NCI-H748 treated with DMSO at 0.1 percent for 48 hours (cell line): ENCODE measurements at regions not wholly inside any gene's neighbourhood (a gene's known extent, or its start where the extent isn't known, plus 50 kb on each side); places are given as distances from the start of the nearest gene placed in this dataset.

Source experiments
- DNase-seq: peaks from one replicate; lab custom pipeline; 2025; lab: John Stamatoyannopoulos, UW

DNA sequence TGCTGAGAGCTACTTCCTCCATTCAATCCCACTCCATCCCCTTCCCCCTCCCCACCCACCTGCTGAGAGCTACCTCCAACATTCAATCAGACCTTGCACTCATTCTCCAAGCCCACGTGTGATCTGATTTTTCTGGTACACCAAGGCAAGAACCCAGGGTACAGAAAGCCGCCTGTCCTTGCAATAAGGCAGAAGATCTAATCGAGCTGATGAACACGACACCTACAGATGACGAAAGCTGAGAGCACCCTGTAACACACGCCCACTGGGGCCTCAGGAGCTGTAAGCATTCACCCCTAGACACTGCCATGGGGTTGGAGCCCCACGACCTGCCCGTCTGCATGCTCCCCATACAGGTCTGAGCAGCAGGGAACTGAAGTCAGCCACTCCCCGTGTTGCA lies 58.3 kb downstream of the TRIML1 start:
- DNase-seq, result no peak

DNA sequence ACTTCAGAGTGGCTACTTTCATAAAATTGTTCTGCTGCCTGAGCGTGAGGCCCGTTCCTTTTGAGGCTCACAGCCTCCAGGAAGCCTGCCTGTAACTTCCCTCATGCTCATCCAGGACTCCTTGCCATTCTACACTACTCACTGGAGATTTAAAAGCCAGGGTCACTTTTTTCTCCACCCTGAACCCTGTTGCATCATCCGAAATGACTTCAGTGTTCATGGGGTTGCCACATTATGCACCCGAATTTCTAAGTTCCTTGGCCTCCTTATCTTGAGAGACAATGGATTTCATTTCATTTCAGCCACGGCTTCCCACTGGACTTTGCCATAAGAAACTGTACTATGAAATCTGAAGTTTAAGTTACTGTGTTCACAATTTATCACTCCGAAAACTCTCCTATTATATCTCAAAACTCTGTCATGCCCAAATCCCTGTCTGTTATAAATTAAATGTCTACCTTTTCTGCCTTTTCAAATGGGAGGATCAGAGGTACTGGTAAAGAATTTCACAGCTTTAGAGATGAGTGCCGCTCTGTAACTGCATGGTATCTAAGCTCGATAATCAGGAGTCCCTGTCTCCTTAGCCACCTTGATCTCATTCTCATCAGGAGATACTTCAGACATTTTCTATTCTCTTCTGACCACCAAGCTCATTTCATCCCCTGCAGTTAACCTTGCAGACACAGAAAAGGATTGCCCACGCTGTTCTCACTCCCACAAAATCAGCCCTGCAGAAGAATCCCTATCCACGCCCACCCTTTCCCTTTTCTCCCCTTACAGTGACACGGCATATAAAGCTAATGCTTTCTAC lies 59.9 kb downstream of the TRIML1 start:
- no peak for DNase-seq

DNA sequence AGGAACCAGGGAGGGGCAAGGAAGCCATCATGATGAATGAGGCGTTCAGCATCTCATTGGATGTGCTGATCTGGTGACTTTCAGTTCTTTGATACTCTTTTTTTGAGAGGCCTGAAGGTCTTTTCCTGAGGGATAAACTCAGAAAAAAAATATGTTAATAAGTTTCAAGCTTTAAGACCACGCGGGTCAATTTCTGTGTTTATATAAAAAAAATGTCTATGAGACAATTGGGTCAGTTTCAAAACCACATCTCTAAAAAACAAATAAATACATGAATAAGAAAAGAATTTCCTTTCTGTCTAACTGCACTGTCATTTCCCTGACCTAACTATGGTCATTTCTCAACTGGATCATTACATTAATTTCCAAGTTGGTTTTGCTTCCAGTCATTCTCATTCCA lies 62.6 kb downstream of the TRIML1 start:
- no peak for DNase-seq

DNA sequence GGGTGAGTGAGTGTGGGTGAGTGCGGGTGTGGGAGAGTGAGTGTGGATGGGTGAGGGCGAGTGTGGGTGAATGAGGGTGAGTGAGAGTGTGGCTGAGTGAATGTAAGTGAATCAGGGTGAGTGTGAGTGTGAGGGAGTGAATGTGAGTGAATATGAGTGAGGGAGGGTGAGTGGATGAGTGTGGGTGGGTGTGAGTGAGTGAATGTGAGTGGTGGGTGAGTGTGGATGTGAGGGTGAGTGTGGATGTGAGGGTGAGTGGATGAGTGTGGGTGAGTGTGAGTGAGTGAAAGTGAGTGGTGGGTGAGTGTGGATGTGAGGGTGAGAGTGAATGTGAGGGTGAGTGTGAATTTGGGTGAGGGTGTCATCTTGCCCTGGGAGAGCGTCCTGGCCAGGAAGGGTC lies 67.5 kb downstream of the TRIML1 start:
- DNase-seq, result no peak

DNA sequence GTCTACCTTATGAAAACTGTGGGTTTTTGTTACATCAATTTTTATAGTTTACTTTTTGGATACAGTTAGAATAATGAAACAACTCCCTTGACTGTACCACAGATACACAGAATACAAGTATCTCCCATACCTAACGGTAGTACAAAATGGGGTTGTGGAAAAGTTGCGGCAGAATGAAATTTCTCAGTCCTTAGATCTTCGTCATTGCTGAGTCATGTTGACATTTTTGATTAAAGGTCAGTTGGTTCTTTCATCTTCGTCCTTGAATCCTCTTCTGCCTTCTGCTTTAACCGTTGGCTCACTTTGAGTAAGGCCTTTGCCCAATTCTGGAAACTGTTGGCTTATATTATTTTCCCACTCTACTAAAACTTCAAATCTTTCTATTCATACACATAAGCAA lies 75.6 kb downstream of the TRIML1 start:
- no peak for DNase-seq

DNA sequence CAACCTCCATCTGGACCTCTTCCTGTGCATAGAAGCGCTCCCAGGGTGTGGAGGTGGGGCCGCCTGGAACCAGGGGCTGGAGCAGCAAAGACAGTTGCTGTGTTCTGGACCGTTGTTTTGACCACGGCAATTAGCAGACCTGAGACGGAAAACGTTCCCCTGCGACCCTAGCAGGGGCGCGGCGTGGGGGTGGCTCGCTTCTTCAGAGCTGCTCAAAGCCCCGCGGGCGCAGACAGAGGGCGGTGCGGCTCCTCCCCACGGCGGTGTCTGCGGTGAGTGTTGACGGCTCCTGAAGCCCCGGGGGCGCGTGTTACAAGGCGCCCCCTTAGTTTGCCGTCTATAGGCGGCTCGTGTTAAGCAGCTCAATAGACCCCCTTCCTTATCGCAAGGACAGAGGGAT lies 79.2 kb downstream of the TRIML1 start:
- DNase-seq, result no peak

DNA sequence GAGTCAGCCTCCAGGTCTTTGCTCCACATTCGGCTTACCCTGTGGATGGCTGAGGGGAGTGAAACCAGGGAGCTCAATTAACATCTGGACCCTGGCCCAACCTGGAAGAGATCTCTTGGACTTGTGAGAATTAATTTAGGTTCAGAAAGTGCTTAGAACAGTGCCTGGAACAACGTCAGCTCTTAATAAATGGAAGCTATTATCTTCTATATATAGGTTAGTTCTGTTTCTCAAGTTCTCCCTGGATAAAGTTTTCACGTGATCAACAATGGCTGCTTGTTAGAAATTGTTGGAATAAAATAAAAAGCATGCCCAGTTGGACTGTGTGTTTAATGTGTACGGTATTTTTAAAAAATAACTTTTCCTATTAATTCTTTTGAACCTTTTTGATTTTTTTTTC lies 80.8 kb downstream of the TRIML1 start:
- no peak for DNase-seq

DNA sequence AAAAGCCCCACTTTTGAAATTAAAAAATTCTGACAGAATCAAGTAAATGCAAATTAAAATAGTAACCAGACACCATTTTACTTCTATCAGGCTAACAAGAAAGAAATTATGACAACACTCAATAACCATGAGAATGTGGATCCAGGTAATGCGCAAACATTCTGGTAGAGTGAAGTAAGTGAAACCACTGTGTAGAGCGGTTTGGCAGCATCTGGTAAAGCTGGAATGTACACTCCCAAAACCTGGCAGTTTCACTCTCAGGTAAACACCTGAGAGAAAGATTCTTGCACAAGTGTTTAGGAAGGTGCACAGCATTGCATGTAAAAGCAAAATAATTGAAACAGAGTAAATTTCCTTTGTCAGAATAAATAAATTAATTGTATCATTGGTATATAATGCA lies 81.8 kb downstream of the TRIML1 start:
- no peak for DNase-seq

DNA sequence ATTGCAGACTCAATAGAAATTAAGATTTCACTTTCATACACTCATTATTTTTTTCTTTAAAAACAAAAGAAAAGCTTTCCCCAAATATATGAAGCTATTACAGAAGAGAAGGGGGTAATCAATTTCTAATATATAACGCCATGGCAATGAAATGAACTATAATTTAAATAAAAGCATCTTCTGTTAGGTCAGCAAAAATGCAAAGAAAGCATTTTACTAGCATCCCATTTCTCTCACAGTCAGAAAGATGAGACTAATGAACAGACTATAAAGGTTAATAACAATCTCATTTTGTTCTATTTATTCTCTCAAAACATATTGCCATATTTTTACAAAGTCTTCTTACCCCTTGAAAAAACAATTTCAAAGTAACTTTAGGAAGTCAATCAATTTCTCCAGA lies 89.0 kb downstream of the TRIML1 start:
- no peak for DNase-seq

DNA sequence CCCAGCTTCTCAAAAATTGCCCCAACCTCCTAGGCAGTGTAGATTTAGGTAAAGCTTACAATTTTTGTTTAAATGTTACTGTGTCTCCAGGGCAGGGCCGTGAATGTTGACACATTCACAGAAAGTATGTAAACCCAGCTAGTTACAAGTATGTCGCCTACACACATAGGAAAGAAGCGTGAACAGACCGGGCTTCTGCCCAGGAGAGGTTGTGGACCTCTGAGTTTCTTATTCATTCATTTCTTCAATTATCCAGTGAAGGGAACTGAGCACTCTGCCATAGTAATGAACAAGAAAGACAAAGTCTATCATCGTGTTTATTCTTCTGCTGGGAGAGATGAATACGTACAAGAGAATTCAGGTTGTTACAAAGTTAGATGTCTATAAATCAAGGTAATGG lies 93.2 kb downstream of the TRIML1 start:
- no peak for DNase-seq

DNA sequence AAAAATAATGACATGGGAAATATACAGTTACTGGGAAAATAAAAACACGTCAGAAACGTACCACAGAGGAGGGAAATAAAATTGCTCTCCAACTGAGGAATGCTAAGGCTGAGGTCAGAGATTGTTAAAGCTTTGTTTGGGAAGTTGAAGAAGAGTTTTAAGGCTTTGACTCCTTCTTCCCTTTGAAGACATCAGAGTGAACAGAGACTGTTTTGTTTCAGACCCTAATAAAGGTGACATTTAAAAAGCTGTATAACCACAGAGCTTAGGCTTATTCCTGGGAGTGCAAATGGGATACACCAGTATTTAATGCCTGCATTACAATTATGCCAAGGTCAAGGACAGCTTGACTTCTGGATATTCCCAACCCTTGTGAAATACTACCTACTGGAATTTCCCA lies 102.8 kb downstream of the TRIML1 start:
- no peak for DNase-seq

DNA sequence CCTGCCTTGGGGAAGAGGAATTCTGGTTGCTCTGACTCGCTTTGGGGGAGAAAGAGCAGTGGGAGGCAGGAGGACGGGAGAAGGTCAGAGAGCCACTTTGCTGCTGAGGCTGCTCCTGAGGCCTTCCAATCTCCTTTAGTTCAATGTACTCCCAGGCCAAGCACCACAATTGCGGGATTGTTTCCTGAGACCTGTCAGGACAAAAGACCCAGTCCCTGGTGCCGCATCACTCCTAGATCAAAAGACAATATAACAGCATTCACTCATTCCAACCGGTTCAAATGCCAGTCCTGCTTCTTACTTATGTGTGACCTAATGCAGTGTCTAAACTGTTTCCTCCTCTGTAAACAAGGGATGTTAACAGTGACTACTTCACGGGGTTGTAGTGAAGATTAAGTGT lies 106.4 kb downstream of the TRIML1 start:
- no peak for DNase-seq

DNA sequence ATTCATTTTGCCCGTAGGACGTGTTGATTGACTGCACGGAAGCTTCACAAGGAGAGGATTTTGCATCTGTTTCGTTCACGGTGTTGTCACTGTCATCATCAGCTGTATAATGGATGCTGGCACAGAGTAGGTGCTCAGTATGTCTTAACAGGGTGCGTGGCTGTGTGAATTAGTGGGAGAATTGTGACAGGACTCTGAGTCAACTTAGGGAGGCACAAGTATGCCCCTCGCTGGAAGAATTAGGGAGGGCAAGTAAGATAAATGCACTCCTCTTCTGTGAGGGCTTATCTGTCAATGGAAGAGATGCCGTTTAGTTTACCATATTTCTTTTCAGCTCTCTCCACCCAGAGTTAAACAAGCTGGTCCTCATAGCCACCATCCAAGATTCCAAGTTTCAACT lies 107.2 kb downstream of the TRIML1 start:
- DNase-seq, result peak; percentile 0

DNA sequence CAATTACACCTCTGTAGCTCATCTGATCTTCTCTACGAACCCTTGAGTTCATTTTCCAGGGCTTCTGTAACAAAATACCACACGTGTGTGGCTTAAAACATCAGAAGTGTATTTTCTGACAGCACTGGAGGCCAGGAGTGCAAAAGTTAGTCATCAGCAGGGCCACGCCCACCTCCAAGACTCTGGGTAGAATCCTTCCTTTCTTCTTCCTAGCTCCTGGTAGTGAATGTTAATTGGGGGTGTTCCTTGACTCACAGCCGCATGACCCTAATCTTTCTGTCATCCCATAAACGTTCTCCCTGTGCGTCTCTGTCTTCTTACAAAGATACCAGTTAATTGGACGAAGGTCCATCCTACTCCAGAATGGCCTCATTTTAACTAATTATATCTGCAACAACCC lies 115.0 kb downstream of the TRIML1 start:
- DNase-seq, result no peak

DNA sequence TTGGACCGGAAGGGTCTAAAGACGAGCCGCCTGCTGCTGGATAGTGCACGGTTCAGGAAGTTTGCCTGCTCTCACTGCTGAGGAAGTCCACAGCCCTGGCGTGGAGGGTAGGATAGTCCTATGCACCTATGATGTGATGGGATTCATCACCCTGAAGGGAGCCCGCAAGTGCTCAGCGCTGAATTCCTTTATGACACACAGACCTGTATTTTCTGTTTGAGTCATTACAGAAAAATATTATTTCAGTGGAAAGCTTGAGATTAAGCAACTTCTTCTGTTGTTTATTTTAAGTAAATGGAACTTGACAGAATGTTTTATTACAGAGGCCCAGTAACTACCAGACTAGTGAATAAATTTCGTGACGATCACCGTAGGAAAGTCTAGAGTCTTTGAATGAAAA lies 123.2 kb downstream of the TRIML1 start:
- no peak for DNase-seq

DNA sequence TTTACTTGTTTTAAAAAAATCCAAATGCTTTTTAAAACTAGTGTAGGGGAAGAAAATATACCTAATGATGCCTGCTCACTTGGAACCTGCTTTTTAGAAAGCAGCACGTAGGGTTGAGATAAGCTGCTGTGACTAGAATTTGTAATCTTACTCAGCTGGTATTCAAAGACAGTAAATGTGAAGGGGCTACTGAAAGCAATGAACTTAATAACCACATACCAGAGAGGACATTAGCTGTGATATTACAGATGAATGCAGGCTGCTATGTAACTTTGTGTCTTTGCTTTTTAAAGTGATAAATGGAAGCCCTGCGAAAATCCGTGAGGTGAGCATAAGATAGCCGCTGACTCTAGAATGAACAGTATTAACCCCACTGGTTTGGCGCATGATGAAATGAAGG lies 124.1 kb downstream of the TRIML1 start:
- no peak for DNase-seq

DNA sequence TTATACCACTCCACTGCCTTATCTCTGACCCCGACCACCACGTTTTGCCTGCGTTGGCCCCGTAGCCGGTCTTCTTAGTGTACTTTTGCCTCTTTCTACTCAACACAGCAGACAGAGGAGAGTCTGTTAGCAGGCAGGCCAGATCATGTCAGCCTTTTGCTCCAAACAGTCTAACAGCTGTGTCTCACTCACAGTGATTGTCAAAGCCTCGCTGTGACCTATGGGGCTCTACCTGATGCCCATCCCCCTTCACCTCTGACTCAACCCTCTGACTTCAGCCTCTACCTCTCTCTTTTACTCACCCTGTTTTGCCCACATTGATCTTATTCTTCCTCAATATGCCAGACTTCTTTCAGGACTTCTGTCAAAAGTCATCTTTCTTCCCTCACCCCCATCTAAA lies 127.1 kb downstream of the TRIML1 start:
- no peak for DNase-seq

DNA sequence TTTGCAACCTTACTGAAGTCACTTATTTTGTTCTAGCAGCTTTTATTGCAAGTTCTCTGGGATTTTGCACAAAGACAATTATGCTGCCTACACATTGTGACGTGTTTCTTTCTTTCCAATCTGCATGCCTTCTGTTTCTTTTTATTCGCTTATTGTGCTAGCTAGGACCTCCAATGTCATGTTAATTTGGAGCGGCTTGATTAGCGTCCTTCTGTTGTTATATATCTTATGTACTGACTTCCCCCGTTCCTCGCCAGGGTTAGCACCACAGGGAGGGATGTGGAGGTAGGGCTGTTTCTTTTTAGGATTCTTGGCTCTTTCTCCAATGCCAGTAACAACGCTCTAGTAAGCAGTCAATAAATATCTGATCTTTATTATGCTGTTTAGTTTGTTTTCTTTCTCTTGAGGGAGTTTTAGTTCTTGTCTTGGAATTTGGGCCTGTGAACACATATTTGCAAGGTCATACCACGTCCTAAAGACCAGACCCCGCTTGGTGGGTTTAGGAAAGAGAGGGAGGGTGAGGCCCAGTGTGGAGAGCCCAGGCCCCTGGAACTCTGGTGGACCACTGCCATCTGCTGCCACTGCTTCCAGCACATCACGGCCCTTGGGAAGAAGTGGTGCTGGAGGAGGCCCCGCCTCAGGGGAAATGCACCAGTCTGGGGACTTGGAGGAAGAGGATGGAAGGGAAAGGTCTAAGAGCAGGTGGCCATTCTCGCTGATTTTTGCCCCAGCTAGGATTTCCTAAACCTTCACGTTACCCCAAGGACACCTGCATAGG lies 129.1 kb downstream of the TRIML1 start:
- no peak for DNase-seq

DNA sequence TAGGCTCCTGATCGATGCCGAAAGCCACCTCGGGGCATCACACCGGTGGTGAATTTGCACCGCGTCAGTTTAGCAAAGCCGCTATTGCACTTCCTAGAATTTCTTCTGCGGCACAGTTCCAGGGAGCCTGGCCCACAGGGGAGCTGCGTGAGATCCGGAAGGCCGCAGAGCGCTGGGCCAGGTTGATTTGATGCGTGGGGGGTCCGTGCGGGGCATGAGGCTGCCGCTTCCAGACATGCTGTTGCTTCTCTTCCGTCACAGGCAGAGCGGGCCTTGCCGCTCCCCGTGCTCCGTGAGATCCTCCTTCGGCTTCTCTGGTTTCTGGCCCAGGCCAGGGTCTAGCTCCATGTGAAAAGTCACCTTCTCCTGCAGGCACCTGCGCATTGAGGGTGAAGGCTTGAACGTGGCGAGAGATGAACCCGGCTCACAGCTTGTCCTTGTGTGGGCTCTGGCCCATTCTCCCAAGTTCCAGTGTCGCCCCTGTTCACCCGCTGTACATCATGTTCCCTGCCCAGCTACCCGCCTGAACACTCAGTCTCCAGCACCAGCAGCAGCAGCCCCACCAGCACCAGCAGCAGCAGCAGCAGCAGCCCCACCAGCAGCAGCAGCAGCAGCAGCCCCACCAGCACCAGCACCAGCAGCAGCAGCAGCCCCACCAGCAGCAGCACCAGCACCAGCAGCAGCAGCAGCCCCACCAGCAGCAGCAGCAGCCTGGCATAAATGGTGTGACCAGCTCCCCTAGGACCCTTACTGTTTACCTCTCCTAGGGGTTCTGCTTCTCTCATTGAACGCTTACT lies 131.2 kb downstream of the TRIML1 start:
- DNase-seq, result no peak

DNA sequence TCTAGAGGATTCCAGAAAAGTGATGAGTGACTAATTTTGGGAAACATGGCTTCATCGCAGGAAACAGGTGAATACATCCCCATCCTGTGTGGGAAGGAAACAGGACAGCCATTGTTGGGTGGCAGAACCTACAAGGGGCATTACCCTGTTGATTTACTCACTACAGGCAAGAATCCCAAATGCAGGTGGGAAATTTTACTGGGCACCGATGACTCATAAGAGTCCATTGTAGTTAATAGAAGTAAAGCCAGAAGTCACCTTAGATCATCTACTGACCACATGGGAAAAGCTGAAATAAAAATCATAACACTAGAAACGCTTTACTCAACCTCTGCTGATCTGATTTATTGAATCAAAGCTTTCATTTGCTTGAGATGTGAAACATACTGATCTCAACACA lies 136.4 kb downstream of the TRIML1 start:
- no peak for DNase-seq

DNA sequence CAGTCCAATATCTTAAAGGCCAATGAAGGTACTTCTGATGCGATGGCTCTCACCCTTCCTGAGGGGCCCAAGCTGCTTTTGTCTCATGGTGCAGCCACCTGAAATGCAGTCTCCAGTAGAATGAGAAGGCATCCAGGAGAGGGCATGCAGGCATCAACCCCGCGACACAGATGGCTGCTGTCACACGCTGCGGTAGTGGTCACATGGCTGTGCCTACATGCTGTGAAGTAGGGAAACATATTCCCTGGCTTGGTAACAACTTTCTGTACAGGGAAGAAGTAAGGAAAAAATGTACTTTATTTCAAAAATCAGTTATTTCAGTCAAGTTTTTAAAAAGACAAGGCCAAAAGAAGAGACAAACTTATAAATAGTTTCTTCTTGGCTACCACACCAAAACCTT lies 139.9 kb downstream of the TRIML1 start:
- DNase-seq, result no peak

DNA sequence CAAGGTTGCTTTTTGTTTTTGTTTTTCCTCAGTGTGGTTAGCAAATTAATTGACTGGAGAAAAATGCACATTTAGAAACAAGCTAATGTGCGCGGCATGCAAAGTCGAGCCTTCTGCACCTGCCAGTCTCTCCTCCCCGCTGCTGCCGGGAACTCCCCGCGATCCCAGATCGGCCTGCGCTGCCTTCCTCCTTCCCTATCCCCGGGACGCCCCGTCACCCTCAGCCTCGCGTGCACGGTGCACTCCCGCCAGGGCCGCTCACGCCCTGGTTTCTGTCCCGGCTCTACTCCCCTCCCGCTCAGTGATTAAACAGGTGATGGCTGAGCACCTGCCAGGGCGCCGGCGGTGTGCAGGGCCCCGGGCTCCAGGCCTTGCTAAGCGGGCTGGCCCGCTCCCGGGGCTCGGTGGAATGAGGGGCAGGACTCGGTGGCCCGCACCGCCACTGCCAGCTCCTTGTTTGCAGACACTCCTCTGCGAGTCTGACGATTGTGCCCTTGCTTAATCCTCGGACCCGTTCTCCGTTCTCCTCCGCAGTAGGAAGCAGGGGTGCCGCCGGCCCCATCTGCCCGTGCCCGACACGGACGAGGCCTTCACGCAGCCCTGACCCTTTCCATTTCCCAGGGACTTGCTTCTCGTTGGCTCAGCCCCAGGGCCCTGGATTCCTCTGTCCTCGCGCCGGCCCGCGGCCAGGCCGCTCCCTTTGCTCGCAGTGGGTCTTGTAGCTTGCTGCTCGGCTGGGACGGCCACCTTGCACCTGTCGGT lies 143.4 kb downstream of the TRIML1 start:
- DNase-seq, result no peak
